ENCODE measurements at regions not wholly inside any gene's neighbourhood (a gene's known extent, or its start where the extent isn't known, plus 50 kb on each side); places are given as distances from the start of the nearest gene placed in this dataset.

- no peak for DNase-seq
Measured at GRCh38 chr14:85798856-85799255, 268.9 kb downstream of the FLRT2 start.

- DNase-seq = no peak
Measured at GRCh38 chr14:85793533-85793932, 263.6 kb downstream of the FLRT2 start.

- DNase-seq = no peak
Measured at GRCh38 chr14:85789506-85789905, 259.6 kb downstream of the FLRT2 start.

- no peak for DNase-seq
Measured at GRCh38 chr14:85788470-85789233, 258.7 kb downstream of the FLRT2 start.

- DNase-seq = no peak
Measured at GRCh38 chr14:85766295-85766694, 236.4 kb downstream of the FLRT2 start.

- no peak for DNase-seq
Measured at GRCh38 chr14:85764822-85765221, 234.9 kb downstream of the FLRT2 start.

- DNase-seq = no peak
Measured at GRCh38 chr14:85762526-85762925, 232.6 kb downstream of the FLRT2 start.

GRCh38 chr14:85752175-85752574, 222.2 kb downstream of the FLRT2 start:
- DNase-seq = no peak

GRCh38 chr14:85744573-85744972, 214.6 kb downstream of the FLRT2 start:
- DNase-seq = no peak

GRCh38 chr14:85732031-85732430, 202.1 kb downstream of the FLRT2 start:
- no peak for DNase-seq

- no peak for DNase-seq
Measured at GRCh38 chr14:85731186-85731585, 201.2 kb downstream of the FLRT2 start.

- DNase-seq = no peak
Measured at GRCh38 chr14:85728476-85729065, 198.6 kb downstream of the FLRT2 start.

GRCh38 chr14:85714069-85714468, 184.1 kb downstream of the FLRT2 start:
- DNase-seq = no peak

GRCh38 chr14:85711620-85712019, 181.7 kb downstream of the FLRT2 start:
- no peak for DNase-seq

Measured in KG1 (cell line).